GM21576 (cell line): ENCODE measurements at regions not wholly inside any gene's neighbourhood (a gene's known extent, or its start where the extent isn't known, plus 50 kb on each side); places are given as distances from the start of the nearest gene placed in this dataset.

Source experiments
- ATAC-seq: cut with Tn5 transposase; IDR thresholded peaks from one replicate; pipeline ENCODE4 v1.9.1; 2021; ENCODE audit warnings: mild to moderate bottlenecking, moderate library complexity; ENCODE audit not compliant: unreplicated experiment

DNA sequence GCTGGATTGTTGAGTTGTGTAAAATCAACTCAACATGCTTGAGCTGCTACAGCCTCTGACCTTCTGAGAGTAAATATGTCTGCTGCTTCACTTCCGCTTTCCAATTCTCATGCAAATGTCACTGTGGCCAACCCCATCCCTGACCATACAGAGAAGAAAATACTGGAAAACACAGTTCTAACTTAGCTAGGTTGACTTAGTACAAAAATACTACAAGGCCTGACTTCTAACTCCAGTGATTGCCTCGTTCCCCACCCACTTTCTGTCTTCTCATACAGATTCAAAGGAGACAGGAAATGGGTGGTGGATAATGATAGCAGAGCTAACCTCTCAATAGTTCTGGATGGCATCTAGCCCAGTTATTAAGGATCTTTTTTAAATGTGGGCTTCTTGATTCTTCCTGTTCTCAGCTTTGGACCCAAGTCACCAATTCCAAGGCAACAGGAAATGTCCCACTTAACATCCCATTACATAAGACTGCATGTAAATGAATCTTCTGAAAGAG is 226.6 kb upstream of the SLC24A2 start:
- peak; percentile 72 for ATAC-seq

DNA sequence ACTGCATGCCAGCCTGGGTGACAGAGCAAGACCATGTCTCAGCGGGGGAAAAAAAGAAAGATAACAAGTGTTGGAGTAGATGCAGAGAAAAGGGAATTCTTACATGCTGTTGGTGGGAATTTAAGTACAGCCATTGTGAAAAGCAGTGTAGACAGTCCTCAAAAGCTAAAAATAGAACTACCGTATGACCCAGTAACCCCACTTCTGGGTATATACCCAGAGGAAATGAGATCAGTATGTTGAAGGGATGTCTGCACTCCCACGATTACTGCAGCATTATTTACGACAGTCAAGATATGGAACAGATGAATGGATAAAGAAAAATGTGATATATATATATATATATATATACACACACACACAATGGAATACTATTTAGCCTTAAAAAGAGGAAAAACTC is 225.3 kb upstream of the SLC24A2 start:
- ATAC-seq: no peak

- ATAC-seq: no peak
These were observed 223.4 kb upstream of the SLC24A2 start for GRCh38 chr9:20012232-20012631.

- ATAC-seq: no peak
These were observed 220.8 kb upstream of the SLC24A2 start for GRCh38 chr9:20009606-20010005.

GRCh38 chr9:20002011-20002410 is 213.2 kb upstream of the SLC24A2 start:
- no peak for ATAC-seq

- ATAC-seq: no peak
These were observed 212.2 kb upstream of the SLC24A2 start for GRCh38 chr9:20001058-20001457.

- ATAC-seq: peak; percentile 77
These were observed 210.7 kb upstream of the SLC24A2 start for GRCh38 chr9:19999491-20000057.

GRCh38 chr9:19998823-19999455 is 210.1 kb upstream of the SLC24A2 start:
- peak; percentile 38 for ATAC-seq

DNA sequence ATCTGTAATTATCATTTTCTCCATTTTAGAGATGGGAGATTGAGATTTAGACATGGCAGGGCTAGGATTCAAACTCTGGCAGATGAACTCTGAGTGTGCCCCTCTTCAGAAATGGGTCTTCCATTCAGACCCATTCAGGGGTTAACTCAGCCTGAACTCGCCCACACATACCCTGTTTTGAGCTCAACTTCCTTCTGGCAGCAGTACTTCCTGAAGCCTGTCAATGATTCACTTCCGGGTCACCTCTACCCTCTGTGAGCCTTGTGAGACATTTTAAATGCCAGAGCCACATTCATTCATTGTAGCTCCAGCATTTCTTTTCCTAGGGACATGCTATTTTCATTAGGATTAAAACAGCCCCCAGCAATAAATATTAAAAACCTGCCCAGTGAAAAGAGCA is 209.3 kb upstream of the SLC24A2 start:
- ATAC-seq: no peak

DNA sequence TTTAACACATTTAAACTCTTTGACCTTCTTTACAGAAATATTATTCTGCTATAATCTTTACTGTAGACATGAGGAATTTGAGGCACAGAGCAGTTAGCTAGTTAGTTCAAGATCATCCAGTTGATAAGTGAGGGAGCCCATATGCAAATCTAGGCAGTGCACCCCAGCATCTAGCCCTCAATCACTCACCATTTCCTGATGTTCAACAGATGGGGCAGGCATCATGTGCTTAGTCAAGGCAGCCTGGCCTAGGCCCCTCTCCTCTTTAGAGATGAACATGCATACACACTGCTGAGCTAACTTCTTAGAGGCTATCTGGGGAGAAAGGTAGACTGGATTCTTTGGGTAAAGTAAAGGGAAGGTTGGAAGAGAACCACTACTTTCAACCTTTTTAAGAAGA is 206.8 kb upstream of the SLC24A2 start:
- no peak for ATAC-seq

DNA sequence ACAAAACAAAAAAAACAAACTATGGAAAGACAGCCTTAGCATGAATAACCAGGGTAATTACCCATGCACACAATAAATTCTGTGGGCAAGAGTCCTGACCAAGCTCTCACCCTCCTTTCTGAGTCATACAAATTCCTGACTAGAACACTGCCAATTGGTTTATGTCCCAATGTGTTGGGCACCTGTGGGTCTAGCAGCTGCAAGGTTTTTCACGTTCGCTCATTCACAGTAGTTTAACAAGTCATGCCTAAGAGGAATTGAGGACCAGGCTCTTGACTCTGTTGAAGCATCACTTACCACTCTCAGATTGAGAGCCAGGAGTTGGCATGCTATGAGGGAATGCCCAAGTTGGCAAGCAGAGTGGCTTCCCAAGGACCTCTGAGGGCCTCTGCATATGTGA is 205.5 kb upstream of the SLC24A2 start:
- ATAC-seq: no peak

DNA sequence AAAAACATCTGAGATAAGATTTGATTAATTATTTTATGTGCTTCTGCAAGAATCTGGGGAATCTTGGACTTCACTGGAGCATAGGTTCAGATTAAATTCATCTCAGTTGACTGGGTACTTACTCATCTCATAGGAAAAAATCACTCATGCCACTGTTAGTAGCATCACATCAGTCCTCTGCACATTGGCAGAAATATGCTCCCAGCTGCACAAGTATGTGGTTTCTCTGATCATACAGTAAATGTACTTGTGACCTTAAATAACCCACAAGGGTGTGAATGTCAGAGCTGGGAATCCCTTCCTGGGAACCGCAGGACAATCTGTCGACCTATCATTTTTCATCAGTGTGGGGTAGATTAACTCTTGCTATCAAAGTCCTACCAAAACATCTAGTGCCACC is 203.7 kb upstream of the SLC24A2 start:
- ATAC-seq: no peak

GRCh38 chr9:19989213-19989612 is 200.4 kb upstream of the SLC24A2 start:
- no peak for ATAC-seq

DNA sequence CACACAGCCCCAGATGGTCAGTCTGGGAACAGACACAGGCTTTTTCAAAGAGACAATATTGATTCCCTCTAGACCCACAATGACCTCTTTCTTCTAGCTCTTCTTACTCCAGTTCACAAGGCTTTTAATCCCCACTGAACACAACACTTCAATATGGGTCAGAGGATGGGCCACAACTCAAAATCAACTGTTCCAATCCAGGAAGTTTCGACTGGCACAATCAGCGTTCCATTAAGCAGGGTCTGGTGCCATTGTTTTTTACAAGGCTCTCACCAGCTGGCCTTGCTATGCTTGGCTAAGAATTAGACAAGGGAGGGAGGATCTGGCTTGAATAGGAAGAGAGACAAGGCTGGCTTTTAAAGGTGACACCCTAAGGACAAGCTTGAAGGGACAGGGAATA is 199.4 kb upstream of the SLC24A2 start:
- no peak for ATAC-seq

DNA sequence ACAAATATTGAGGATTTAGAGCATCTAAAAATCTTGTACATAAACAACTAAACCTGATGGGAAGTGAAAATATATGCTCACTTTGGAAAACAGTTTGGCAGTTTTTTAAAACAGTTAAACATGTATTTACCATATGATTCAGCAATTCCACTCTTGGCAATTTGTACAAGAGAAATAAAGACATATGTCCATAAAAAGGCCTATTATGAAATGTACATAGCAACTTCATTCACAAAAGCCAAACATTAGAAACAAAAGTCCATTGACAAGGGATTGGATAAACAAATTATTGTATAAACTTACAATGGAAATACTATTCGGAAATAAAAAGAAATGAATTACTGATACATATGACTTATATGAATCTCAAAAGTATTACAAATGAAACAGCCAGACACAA is 196.2 kb upstream of the SLC24A2 start:
- no peak for ATAC-seq

GRCh38 chr9:19976226-19976625 is 187.4 kb upstream of the SLC24A2 start:
- ATAC-seq: peak; percentile 53

DNA sequence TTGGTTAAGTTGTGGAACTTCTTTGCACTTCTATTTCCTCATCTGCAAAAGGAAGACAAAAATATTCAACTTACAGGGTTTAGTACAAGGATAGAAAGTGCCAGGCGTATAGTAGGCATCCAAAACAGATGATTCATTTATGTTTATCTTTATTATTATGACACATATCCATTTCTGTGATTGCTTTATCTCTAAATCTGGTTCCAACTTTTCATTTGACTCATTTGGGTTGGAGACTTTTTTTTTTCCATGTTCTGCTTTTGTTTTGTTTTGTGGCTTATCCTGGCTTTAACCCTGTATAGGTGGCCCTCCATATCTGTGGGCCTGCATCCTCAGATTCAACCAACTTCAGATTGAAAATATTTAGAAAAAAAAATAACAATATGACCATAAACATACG is 186.7 kb upstream of the SLC24A2 start:
- ATAC-seq: no peak

- no peak for ATAC-seq
These were observed 180.9 kb upstream of the SLC24A2 start for GRCh38 chr9:19969721-19970120.

GRCh38 chr9:19967888-19968459 is 179.1 kb upstream of the SLC24A2 start:
- ATAC-seq: no peak

- ATAC-seq: no peak
These were observed 178.5 kb upstream of the SLC24A2 start for GRCh38 chr9:19967216-19967887.

DNA sequence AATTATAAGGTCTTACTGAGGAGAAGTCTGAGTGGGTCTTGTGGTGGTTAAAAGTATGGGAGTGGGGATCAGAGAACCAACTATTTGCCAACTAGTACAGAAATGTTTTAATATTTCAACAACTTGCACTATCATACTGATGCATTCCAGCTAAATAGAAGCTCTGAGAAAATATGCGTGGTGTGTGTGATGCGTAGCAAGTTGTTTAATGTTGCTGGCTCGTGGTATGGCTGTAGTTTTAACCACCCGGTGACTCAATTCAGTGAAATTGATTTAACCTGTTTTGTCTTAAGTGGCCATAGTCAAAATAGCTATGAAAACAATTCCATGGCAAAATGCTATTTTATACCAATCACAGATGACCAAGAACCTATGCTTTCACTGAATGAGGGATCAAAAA is 176.5 kb upstream of the SLC24A2 start:
- ATAC-seq: no peak

DNA sequence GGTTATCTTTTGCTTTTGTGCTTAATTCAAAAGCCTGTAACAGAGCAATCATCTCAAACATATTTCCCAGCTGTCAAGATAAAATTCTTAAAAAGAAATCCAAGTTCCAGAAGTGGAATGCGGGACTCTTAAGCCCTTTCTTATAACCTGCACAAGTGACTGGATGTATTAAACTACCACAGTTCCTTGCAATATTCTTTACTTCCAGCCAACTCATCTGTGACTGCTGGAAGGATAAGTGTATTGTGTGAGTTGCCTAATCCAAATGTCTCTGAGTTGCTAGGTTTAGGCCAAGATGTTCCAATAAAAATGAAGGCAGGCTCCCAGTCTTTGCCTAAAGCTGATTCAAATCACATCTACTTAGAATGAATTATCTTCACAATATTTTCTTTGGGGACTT is 159.2 kb upstream of the SLC24A2 start:
- ATAC-seq: no peak
